ENCODE measurements at regions not wholly inside any gene's neighbourhood (a gene's known extent, or its start where the extent isn't known, plus 50 kb on each side); places are given as distances from the start of the nearest gene placed in this dataset.

DNA sequence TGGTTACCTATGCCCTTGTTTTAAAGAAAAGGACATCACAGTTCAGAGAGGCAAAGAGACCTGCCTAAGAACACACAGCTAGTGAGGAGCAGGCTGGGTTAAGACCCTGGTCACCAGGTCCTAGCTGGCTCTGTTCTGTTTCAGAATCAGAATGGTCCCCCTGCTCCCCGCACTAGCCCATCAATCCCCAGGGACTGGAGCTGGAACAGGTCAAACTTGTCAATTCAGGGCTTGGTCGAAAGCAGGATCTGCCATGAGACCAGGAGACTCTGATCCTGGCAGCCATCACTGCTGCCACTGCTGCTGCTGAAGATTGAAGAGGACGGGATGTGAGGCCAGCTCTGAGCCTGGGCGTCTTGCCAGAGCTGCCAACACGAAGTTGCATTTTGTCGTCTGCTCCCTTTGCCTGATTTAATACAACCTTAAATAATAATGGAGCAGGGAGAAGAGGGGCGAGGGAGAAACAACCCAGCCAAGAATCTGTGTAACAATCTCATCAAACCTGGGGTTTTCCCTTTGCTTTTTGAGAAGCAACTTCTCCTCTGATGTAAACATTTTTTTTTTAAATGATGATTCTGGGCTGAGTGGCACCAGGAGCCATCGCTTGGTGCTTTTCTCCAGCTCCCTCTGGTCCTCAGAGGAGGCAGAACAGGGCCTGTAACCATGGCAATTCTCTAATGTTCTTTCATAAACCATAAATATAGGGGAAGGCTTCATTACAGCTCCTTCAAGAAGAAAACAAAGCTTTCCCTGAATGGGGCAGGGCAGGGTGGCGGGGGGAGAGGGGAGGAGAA lies 119.0 kb upstream of the SORCS3 start:
- H4K20me1 ChIP-seq (ENCODE audit: low read depth, low read length) = no peaks in the 10 kb centered on the region
- no peaks in the 10 kb centered on the region for H3K27me3 ChIP-seq (ENCODE audit: low read length)
- H3K9ac ChIP-seq (ENCODE audit: low read length) = no peak overlapping the region
- no peak overlapping the region for H3K4me2 ChIP-seq (ENCODE audit: low read depth, low read length, poor library complexity, severe bottlenecking)
- no peaks in the 10 kb centered on the region for H3K9me3 ChIP-seq (ENCODE audit: insufficient read depth, low read length)
- H3K27ac ChIP-seq (ENCODE audit: low read depth, low read length) = no peak overlapping the region
- no peak overlapping the region for H3K4me3 ChIP-seq (ENCODE audit: insufficient read depth, low read length, poor library complexity, severe bottlenecking)
- no peaks in the 10 kb centered on the region for H3K9me2 ChIP-seq (replicated peaks; ENCODE audit: insufficient read depth, low read length)
- no peaks in the 10 kb centered on the region for H3K36me3 ChIP-seq (ENCODE audit: low read length)
- H3K79me2 ChIP-seq (ENCODE audit: insufficient read depth, low read length) = no peaks in the 10 kb centered on the region
- TF ChIP-seq, protein P1, sequence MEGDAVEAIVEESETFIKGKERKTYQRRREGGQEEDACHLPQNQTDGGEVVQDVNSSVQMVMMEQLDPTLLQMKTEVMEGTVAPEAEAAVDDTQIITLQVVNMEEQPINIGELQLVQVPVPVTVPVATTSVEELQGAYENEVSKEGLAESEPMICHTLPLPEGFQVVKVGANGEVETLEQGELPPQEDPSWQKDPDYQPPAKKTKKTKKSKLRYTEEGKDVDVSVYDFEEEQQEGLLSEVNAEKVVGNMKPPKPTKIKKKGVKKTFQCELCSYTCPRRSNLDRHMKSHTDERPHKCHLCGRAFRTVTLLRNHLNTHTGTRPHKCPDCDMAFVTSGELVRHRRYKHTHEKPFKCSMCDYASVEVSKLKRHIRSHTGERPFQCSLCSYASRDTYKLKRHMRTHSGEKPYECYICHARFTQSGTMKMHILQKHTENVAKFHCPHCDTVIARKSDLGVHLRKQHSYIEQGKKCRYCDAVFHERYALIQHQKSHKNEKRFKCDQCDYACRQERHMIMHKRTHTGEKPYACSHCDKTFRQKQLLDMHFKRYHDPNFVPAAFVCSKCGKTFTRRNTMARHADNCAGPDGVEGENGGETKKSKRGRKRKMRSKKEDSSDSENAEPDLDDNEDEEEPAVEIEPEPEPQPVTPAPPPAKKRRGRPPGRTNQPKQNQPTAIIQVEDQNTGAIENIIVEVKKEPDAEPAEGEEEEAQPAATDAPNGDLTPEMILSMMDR (IDR thresholded peaks at IDR 0.05; ENCODE audit: insufficient read depth, low read length, poor library complexity, severe bottlenecking) = no peak
- no peak for TF ChIP-seq EZH2phosphoT487 (conservative IDR thresholded peaks at IDR 0.05; ENCODE audit: low read length)
- no peak overlapping the region for H2AFZ ChIP-seq (ENCODE audit: low read depth, low read length, severe bottlenecking)
- H3F3A ChIP-seq (ENCODE audit: insufficient read depth) = no peaks in the 10 kb centered on the region

- Histone ChIP-seq H3K9me2 (replicated peaks; ENCODE audit: insufficient read depth, low read length) (no peaks in the 10 kb centered on the region), H3K4me2 (ENCODE audit: low read depth, low read length, poor library complexity, severe bottlenecking) (no peak overlapping the region), H3K36me3 (ENCODE audit: low read length) (no peaks in the 10 kb centered on the region), H3K9me3 (ENCODE audit: insufficient read depth, low read length) (no peaks in the 10 kb centered on the region), H3K27ac (ENCODE audit: low read depth, low read length) (no peak overlapping the region), H3K4me3 (ENCODE audit: insufficient read depth, low read length, poor library complexity, severe bottlenecking) (no peak overlapping the region), H3K27me3 (ENCODE audit: low read length) (no peaks in the 10 kb centered on the region), H3K9ac (ENCODE audit: low read length) (no peak overlapping the region), H3K79me2 (ENCODE audit: insufficient read depth, low read length) (no peaks in the 10 kb centered on the region), H3F3A (ENCODE audit: insufficient read depth) (no peaks in the 10 kb centered on the region), H2AFZ (ENCODE audit: low read depth, low read length, severe bottlenecking) (no peak overlapping the region), H4K20me1 (ENCODE audit: low read depth, low read length) (no peaks in the 10 kb centered on the region)
- TF ChIP-seq, protein P1 (IDR thresholded peaks at IDR 0.05; ENCODE audit: insufficient read depth, low read length, poor library complexity, severe bottlenecking) = no peak
- no peak for TF ChIP-seq EZH2phosphoT487 (conservative IDR thresholded peaks at IDR 0.05; ENCODE audit: low read length)
Measured at GRCh38 chr10:104526188-104526587, 114.9 kb upstream of the SORCS3 start.

GRCh38 chr10:104527013-104527412 lies 114.1 kb upstream of the SORCS3 start:
- no peaks in the 10 kb centered on the region for H3K36me3 ChIP-seq (ENCODE audit: low read length)
- H3K9ac ChIP-seq (ENCODE audit: low read length) = no peak overlapping the region
- no peaks in the 10 kb centered on the region for H3F3A ChIP-seq (ENCODE audit: insufficient read depth)
- no peaks in the 10 kb centered on the region for H3K9me3 ChIP-seq (ENCODE audit: insufficient read depth, low read length)
- H3K4me2 ChIP-seq (ENCODE audit: low read depth, low read length, poor library complexity, severe bottlenecking) = no peak overlapping the region
- TF ChIP-seq, protein P1 (IDR thresholded peaks at IDR 0.05; ENCODE audit: insufficient read depth, low read length, poor library complexity, severe bottlenecking) = no peak
- TF ChIP-seq EZH2phosphoT487 (conservative IDR thresholded peaks at IDR 0.05; ENCODE audit: low read length) = no peak
- H3K79me2 ChIP-seq (ENCODE audit: insufficient read depth, low read length) = no peaks in the 10 kb centered on the region
- no peaks in the 10 kb centered on the region for H3K27me3 ChIP-seq (ENCODE audit: low read length)
- H2AFZ ChIP-seq (ENCODE audit: low read depth, low read length, severe bottlenecking) = no peak overlapping the region
- no peaks in the 10 kb centered on the region for H4K20me1 ChIP-seq (ENCODE audit: low read depth, low read length)
- H3K27ac ChIP-seq (ENCODE audit: low read depth, low read length) = no peak overlapping the region
- no peaks in the 10 kb centered on the region for H3K9me2 ChIP-seq (replicated peaks; ENCODE audit: insufficient read depth, low read length)
- no peak overlapping the region for H3K4me3 ChIP-seq (ENCODE audit: insufficient read depth, low read length, poor library complexity, severe bottlenecking)
